PC-9 (cell line): ENCODE measurements at regions not wholly inside any gene's neighbourhood (a gene's known extent, or its start where the extent isn't known, plus 50 kb on each side); places are given as distances from the start of the nearest gene placed in this dataset.
"Not testable (repeated sequence)": the region's sequence is repeated elsewhere in the genome, so short reads cannot be mapped to it uniquely, and the experiment has no call there.

Experiments used
- BruUV-seq: library from RNA; stranded (reverse); fragments of 400-500 nt; replicated peaks from 2 replicates; lab custom pipeline; 2021; lab: Mats Ljungman, UMichigan
- CTCF ChIA-PET: fragments of 300-600 bp; sonication (Branson Sonifier 250); formaldehyde crosslinking; loops from one replicate; lab custom pipeline; 2022; ENCODE audit warnings: antibody characterized with exemption; lab: Charles Lee
- POLR2A ChIA-PET: fragments of 300-600 bp; sonication (Branson Sonifier 250); formaldehyde crosslinking; loops from one replicate; lab custom pipeline; 2022; ENCODE audit warnings: antibody characterized with exemption; ENCODE audit not compliant: unreplicated experiment; lab: Charles Lee
- DNase-seq, 2 experiments: peaks; one replicate each; pipeline versions ENCODE4 v3.0.0 to v3.0.0-alpha.2; 2015 to 2022; ENCODE audit warnings: mixed read lengths in 1 of 2
- H2AFZ ChIP-seq: fragments of 200-600 bp; sonication (generic); 2 replicates; pipeline ENCODE4 v1.8.1; 2017; ENCODE audit warnings: antibody characterized with exemption
- H3F3A ChIP-seq: fragments of 200-600 bp; sonication (generic); 2 replicates; pipeline ENCODE4 v1.8.1; 2017; ENCODE audit warnings: antibody characterized with exemption, mild to moderate bottlenecking, low read depth; ENCODE audit not compliant: insufficient read depth
- H3K27ac ChIP-seq: fragments of 200-600 bp; sonication (generic); 2 replicates; pipeline ENCODE4 v1.6.1; 2016; ENCODE audit warnings: mixed run types
- H3K27me3 ChIP-seq: fragments of 200-600 bp; sonication (generic); 2 replicates; pipeline ENCODE4 v1.6.1; 2016; ENCODE audit warnings: low read depth, mixed run types; ENCODE audit not compliant: insufficient read depth
- H3K36me3 ChIP-seq: fragments of 200-600 bp; sonication (generic); 2 replicates; pipeline ENCODE4 v1.6.1; 2016; ENCODE audit warnings: low read depth, mixed run types
- H3K4me1 ChIP-seq: fragments of 200-600 bp; sonication (generic); replicated peaks from 2 replicates; pipeline ENCODE4 v1.6.1; 2016; ENCODE audit warnings: mixed run types; ENCODE audit not compliant: insufficient read depth
- H3K4me2 ChIP-seq: fragments of 200-600 bp; sonication (generic); 2 replicates; pipeline ENCODE4 v1.6.1; 2017; ENCODE audit warnings: mixed run types
- H3K4me3 ChIP-seq: fragments of 200-600 bp; sonication (generic); 2 replicates; pipeline ENCODE4 v1.6.1; 2016; ENCODE audit warnings: mixed run types
- H3K79me2 ChIP-seq: fragments of 200-600 bp; sonication (generic); 2 replicates; pipeline ENCODE4 v1.6.1; 2017; ENCODE audit warnings: low read depth, mixed run types
- H3K9me2 ChIP-seq: fragments of 200-600 bp; sonication (generic); 2 replicates; pipeline ENCODE4 v1.8.1; 2017; ENCODE audit warnings: mild to moderate bottlenecking; ENCODE audit not compliant: insufficient read depth
- H3K9me3 ChIP-seq: fragments of 200-600 bp; sonication (generic); 2 replicates; pipeline ENCODE4 v1.8.1; 2016; ENCODE audit warnings: low read depth; ENCODE audit not compliant: insufficient read depth
- H4K20me1 ChIP-seq: fragments of 200-600 bp; sonication (generic); 2 replicates; pipeline ENCODE4 v1.8.1; 2017; ENCODE audit not compliant: insufficient read depth
- CTCF ChIP-seq: fragments of 200-600 bp; sonication (generic); conservative IDR thresholded peaks from 2 replicates; pipeline ENCODE4 v1.6.1; 2017; ENCODE audit warnings: mixed run types, antibody characterized with exemption, mild to moderate bottlenecking, moderate library complexity
- EZH2 ChIP-seq: fragments of 200-600 bp; sonication (generic); IDR thresholded peaks from 2 replicates; pipeline ENCODE4 v1.8.0; 2017; ENCODE audit warnings: antibody characterized with exemption, low read depth
- intact Hi-C: fragments of 100-400 bp; cut with micrococcal nuclease; formaldehyde crosslinking; loops from one replicate; pipeline ENCODE4 v1.10.0; 2022; ENCODE audit not compliant: unreplicated experiment

- no peaks in the 10 kb centered on the region for H3K79me2 ChIP-seq
- no peak for TF ChIP-seq EZH2
- TF ChIP-seq CTCF, result no peak
- no TSS peak for BruUV-seq
- no peaks in the 10 kb centered on the region for H3K36me3 ChIP-seq
- H3K4me3 ChIP-seq, result no peak overlapping the region
- H4K20me1 ChIP-seq, result no peaks in the 10 kb centered on the region
- no peaks in the 10 kb centered on the region for H3F3A ChIP-seq
- no peaks in the 10 kb centered on the region; the same call in 1 of the 2 replicates for H3K9me3 ChIP-seq
- H3K27me3 ChIP-seq, result no peaks in the 10 kb centered on the region
- intact Hi-C loops, result no loop called here
- no peak for DNase-seq
- no peak overlapping the region for H3K4me2 ChIP-seq
- H2AFZ ChIP-seq, result peak overlapping the region; percentile 6; the same call in 1 of the 2 replicates
- H3K9me2 ChIP-seq, result 0 out of 2 replicates have a peak, but pooled peaks cover 7% of the 10 kb centered on the region
- ChIA-PET POLR2A (interaction anchor here (0.5 to 0.7 kb wide), 2 partner anchors 108 to 512 kb away, joined by 3 to 7 read pairs; no protein-coding TSS in a partner anchor), CTCF (no interaction called here)
- H3K4me1 ChIP-seq, result 0 out of 2 replicates have a peak, but pooled peaks cover 8% of the 10 kb centered on the region
- no peak overlapping the region for H3K27ac ChIP-seq
Observed at GRCh38 chr3:106317141-106318055, 448.6 kb upstream of the CBLB start.

- H3K36me3 ChIP-seq, H3K79me2 ChIP-seq, DNase-seq, H3F3A ChIP-seq, H4K20me1 ChIP-seq, intact Hi-C loops, CTCF ChIA-PET, H3K9me2 ChIP-seq, POLR2A ChIA-PET, H3K27ac ChIP-seq, BruUV-seq, H3K4me1 ChIP-seq, H3K27me3 ChIP-seq, H3K9me3 ChIP-seq, H2AFZ ChIP-seq, H3K4me2 ChIP-seq, H3K4me3 ChIP-seq: not testable (repeated sequence)
Observed at GRCh38 chr3:106321438-106321837, 452.6 kb upstream of the CBLB start.

- BruUV-seq, result no TSS peak
- 0 out of 2 replicates have a peak, but pooled peaks cover 7% of the 10 kb centered on the region for H3K9me2 ChIP-seq
- H3K9me3 ChIP-seq, result peaks cover 5% of the 10 kb centered on the region
- H3K4me2 ChIP-seq, result no peak overlapping the region
- H3K27ac ChIP-seq, result no peak overlapping the region
- intact Hi-C loops, result no loop called here
- TF ChIP-seq CTCF (no peak), EZH2 (no peak)
- ChIA-PET POLR2A (interaction anchor here (0.7 kb wide), 1 partner anchor 122 kb away, joined by 6 read pairs; no protein-coding TSS in a partner anchor), CTCF (no interaction called here)
- H4K20me1 ChIP-seq, result no peaks in the 10 kb centered on the region
- no peaks in the 10 kb centered on the region for H3K4me1 ChIP-seq
- no peaks in the 10 kb centered on the region for H3K27me3 ChIP-seq
- DNase-seq, result no peak
- no peak overlapping the region for H2AFZ ChIP-seq
- H3K36me3 ChIP-seq, result no peaks in the 10 kb centered on the region
- no peaks in the 10 kb centered on the region for H3K79me2 ChIP-seq
- H3K4me3 ChIP-seq, result no peak overlapping the region
- H3F3A ChIP-seq, result no peaks in the 10 kb centered on the region
Observed at GRCh38 chr3:106323586-106323985, 454.8 kb upstream of the CBLB start.
